Endothelial cell of umbilical vein (primary cell): ENCODE measurements at regions not wholly inside any gene's neighbourhood (a gene's known extent, or its start where the extent isn't known, plus 50 kb on each side); places are given as distances from the start of the nearest gene placed in this dataset.

Source experiments
- EZH2 ChIP-seq: IDR thresholded peaks from 2 replicates; pipeline ENCODE4 v1.6.1; 2012; ENCODE audit warnings: borderline replicate concordance, low read depth, mild to moderate bottlenecking, moderate library complexity, low read length, inconsistent platforms; ENCODE audit not compliant: severe bottlenecking
- FOS ChIP-seq: IDR thresholded peaks from 2 replicates; pipeline ENCODE4 v1.6.1; 2011; ENCODE audit warnings: mild to moderate bottlenecking, low read length, moderate library complexity, borderline replicate concordance; ENCODE audit not compliant: insufficient read depth
- GATA2 ChIP-seq: IDR thresholded peaks from 2 replicates; pipeline ENCODE4 v1.7.0; 2011; ENCODE audit warnings: low read depth, mild to moderate bottlenecking, moderate library complexity, mixed read lengths, low read length; ENCODE audit not compliant: insufficient read length, insufficient read depth
- JUN ChIP-seq: IDR thresholded peaks from 2 replicates; pipeline ENCODE4 v1.6.1; 2011; ENCODE audit warnings: borderline replicate concordance, low read depth; ENCODE audit not compliant: insufficient read length, insufficient read depth
- MYC ChIP-seq: IDR thresholded peaks from one replicate; pipeline ENCODE4 v1.6.1; 2011; ENCODE audit warnings: mild to moderate bottlenecking, low read depth, low read length
- POLR2A ChIP-seq: IDR thresholded peaks from 2 replicates; pipeline ENCODE4 v1.6.1; 2012; ENCODE audit warnings: low read depth, mild to moderate bottlenecking, control low read depth, low read length
- POLR2AphosphoS5 ChIP-seq: IDR thresholded peaks from 2 replicates; pipeline ENCODE4 v1.6.1; 2012; ENCODE audit warnings: low read depth, mild to moderate bottlenecking, control low read depth, low read length, moderate library complexity; ENCODE audit not compliant: insufficient read depth
- TF ChIP-seq, protein P1 (sequence below), 2 donors: IDR thresholded peaks; 1 replicate in 1 of 2; 2 replicates in 1 of 2; pipeline ENCODE4 v1.5.1; 2011; ENCODE audit warnings: low read length in 2 of 2, mild to moderate bottlenecking in 2 of 2, moderate library complexity in 2 of 2, control low read depth in 1 of 2, inconsistent platforms in 1 of 2, low read depth in 1 of 2; ENCODE audit not compliant: insufficient read depth in 1 of 2; ENCODE audit errors: extremely low read depth in 1 of 2
- TF ChIP-seq, protein P2 (sequence below): IDR thresholded peaks from 2 replicates; pipeline ENCODE4 v1.6.1; 2011; ENCODE audit not compliant: insufficient read depth, insufficient read length

DNA sequence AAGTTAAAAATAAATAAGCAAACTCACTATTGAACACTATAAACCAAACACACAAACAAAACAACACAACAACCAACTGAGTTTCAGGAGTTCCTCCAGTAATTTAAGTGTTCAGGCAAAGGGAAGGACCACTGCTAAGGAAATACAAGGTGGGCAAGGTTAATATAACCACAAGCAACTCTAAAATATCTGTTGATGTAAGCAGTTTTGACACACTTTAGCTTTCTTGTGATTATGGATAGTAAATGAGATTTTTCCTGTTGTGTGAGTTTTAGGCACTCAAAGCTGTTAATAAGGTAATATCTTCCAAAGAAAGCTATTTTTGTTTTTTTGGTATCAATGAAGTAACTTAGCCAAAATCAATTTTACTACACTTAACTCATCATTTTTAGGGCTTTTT is 839.1 kb upstream of the FOXG1 start:
- TF ChIP-seq, protein P1, sequence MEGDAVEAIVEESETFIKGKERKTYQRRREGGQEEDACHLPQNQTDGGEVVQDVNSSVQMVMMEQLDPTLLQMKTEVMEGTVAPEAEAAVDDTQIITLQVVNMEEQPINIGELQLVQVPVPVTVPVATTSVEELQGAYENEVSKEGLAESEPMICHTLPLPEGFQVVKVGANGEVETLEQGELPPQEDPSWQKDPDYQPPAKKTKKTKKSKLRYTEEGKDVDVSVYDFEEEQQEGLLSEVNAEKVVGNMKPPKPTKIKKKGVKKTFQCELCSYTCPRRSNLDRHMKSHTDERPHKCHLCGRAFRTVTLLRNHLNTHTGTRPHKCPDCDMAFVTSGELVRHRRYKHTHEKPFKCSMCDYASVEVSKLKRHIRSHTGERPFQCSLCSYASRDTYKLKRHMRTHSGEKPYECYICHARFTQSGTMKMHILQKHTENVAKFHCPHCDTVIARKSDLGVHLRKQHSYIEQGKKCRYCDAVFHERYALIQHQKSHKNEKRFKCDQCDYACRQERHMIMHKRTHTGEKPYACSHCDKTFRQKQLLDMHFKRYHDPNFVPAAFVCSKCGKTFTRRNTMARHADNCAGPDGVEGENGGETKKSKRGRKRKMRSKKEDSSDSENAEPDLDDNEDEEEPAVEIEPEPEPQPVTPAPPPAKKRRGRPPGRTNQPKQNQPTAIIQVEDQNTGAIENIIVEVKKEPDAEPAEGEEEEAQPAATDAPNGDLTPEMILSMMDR (IDR thresholded peaks at IDR 0.05; ENCODE audit: extremely low read depth in 1 of 2, insufficient read depth in 1 of 2, low read depth in 1 of 2, low read length in 2 of 2): no peak
- TF ChIP-seq EZH2 (no peak), POLR2A (no peak), POLR2AphosphoS5 (no peak), JUN (no peak), MYC (no peak), FOS (no peak), GATA2 (no peak)
- TF ChIP-seq, protein P2, sequence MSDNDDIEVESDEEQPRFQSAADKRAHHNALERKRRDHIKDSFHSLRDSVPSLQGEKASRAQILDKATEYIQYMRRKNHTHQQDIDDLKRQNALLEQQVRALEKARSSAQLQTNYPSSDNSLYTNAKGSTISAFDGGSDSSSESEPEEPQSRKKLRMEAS: no peak
